ENCODE measurements at regions not wholly inside any gene's neighbourhood (a gene's known extent, or its start where the extent isn't known, plus 50 kb on each side); places are given as distances from the start of the nearest gene placed in this dataset.

DNA sequence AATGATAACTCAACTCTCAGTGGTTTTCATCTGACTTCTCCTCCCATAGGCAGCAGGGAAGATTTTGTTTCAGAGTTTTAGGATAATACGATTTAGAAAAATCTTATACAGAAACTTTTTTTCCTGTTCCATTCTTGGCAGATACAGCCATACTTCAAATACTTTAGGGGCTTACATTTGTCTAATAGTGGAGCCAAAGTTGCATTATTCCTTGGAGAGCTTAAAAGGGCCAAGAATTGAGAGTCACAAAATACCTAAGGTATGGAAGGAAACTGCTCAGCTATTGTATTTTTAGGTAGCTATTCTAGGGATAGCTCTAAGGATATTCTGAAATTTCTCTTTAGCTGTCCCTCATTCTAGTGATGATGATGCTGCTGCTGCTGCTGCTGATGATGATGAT, 132.9 kb upstream of the PTCHD1 start:
- POLR2A ChIA-PET: no interaction called here
- no peak overlapping the region for H3K4me3 ChIP-seq
- H3K4me1 ChIP-seq: no peaks in the 10 kb centered on the region
- CTCF ChIA-PET: no interaction called here
- H3K4me2 ChIP-seq: no peak overlapping the region
- DNase-seq (ENCODE audit: low read depth in 1 of 2, low spot score in 1 of 2) (no peak), FAIRE-seq (no peak), ATAC-seq (no peak)
- WGBS (ENCODE audit: missing lambda C conversion rate): 3% methylated on average over 1 of the region's 1 CpG
- TF ChIP-seq, protein P1, sequence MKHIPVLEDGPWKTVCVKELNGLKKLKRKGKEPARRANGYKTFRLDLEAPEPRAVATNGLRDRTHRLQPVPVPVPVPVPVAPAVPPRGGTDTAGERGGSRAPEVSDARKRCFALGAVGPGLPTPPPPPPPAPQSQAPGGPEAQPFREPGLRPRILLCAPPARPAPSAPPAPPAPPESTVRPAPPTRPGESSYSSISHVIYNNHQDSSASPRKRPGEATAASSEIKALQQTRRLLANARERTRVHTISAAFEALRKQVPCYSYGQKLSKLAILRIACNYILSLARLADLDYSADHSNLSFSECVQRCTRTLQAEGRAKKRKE (CRISPR knock-in tag; IDR thresholded peaks at IDR 0.05; ENCODE audit: low read depth): no peak
- H3K9me3 ChIP-seq: no peaks in the 10 kb centered on the region
- no peak overlapping the region for H3K27ac ChIP-seq

DNA sequence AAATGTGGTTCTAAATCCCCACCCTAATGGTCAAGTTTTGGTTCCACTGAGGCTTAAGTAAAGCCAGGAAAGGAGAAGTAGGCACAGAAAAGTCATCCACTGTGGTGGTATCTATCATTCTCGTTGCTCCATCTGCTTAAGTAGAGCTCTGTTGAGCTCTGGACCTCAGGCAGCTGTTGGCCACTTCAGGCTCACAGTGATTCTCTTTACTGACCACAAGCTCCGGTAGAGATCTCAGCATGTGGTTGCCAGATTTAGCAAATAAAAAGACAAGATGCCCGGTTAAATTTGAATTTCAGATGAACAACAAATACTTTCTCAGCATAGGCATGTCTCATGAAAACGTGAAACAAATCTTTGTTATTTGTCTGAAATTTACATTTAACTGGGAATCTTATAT, 132.3 kb upstream of the PTCHD1 start:
- no peak overlapping the region for H3K27ac ChIP-seq
- POLR2A ChIA-PET: no interaction called here
- ATAC-seq (no peak), FAIRE-seq (no peak), DNase-seq (ENCODE audit: low read depth in 1 of 2, low spot score in 1 of 2) (no peak)
- no peak overlapping the region for H3K4me2 ChIP-seq
- 5% methylated on average over 4 of the region's 4 CpGs for WGBS (ENCODE audit: missing lambda C conversion rate)
- no peaks in the 10 kb centered on the region for H3K4me1 ChIP-seq
- no peak for TF ChIP-seq NR3C1 (IDR thresholded peaks at IDR 0.05)
- TF ChIP-seq ZC3H11A (IDR thresholded peaks at IDR 0.05): no peak
- no peak for TF ChIP-seq BHLHE40 (IDR thresholded peaks at IDR 0.05; ENCODE audit: low read depth, low read length)
- TF ChIP-seq, protein P2, sequence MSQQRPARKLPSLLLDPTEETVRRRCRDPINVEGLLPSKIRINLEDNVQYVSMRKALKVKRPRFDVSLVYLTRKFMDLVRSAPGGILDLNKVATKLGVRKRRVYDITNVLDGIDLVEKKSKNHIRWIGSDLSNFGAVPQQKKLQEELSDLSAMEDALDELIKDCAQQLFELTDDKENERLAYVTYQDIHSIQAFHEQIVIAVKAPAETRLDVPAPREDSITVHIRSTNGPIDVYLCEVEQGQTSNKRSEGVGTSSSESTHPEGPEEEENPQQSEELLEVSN (IDR thresholded peaks at IDR 0.05; ENCODE audit: borderline replicate concordance, low read depth): no peak
- TF ChIP-seq NFE2L2 (conservative IDR thresholded peaks at IDR 0.05; ENCODE audit: low read length): no peak
- no peak for TF ChIP-seq JUN (IDR thresholded peaks at IDR 0.05)
- TF ChIP-seq POLR2AphosphoS2 (conservative IDR thresholded peaks at IDR 0.05; ENCODE audit: low read length): no peak
- TF ChIP-seq CBX8 (IDR thresholded peaks at IDR 0.05): no peak
- no peak for TF ChIP-seq PHF8 (IDR thresholded peaks at IDR 0.05; ENCODE audit: borderline replicate concordance, low read depth)
- H3K9me3 ChIP-seq: no peaks in the 10 kb centered on the region
- CTCF ChIA-PET: no interaction called here
- no peak overlapping the region for H3K4me3 ChIP-seq

DNA sequence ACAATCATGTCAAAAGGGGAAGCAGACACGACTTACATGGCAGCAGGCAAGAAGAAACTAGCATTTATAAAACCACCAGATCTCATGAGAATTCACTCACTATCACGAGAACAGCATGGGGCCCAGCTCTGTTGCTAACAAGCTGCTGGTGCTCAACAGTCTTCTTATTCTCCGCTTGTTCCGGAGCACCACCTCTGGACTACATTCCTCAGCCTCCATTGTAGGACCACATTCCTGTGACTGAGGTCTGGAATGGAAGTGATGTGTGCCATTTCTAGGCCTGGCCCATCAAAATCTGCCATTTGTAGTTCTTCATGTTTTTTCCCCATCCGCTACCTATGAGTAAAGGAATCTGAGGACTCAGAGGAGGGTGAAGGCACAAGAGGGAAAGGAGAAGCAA, 111.5 kb upstream of the PTCHD1 start:
- FAIRE-seq (no peak), DNase-seq (ENCODE audit: low read depth in 1 of 2, low spot score in 1 of 2) (no peak), ATAC-seq (no peak)
- H3K27ac ChIP-seq: no peak overlapping the region
- H3K4me2 ChIP-seq: no peak overlapping the region
- no peaks in the 10 kb centered on the region for H3K4me1 ChIP-seq
- H3K9me3 ChIP-seq: no peaks in the 10 kb centered on the region
- no peak overlapping the region for H3K4me3 ChIP-seq
- ChIA-PET CTCF (no interaction called here), POLR2A (no interaction called here)
- WGBS (ENCODE audit: missing lambda C conversion rate): 43% methylated on average over 5 of the region's 5 CpGs
- TF ChIP-seq FOSB (CRISPR knock-in tag; IDR thresholded peaks at IDR 0.05) (no peak), ZFP36 (IDR thresholded peaks at IDR 0.05; ENCODE audit: borderline replicate concordance, partially characterized antibody) (no peak), SMC3 (IDR thresholded peaks at IDR 0.05) (no peak), CEBPB (IDR thresholded peaks at IDR 0.05) (no peak), KDM1A (IDR thresholded peaks at IDR 0.05; ENCODE audit: low read depth) (no peak), NR3C1 (IDR thresholded peaks at IDR 0.05) (no peak), EHF (CRISPR knock-in tag; IDR thresholded peaks at IDR 0.05) (no peak), RNF2 (IDR thresholded peaks at IDR 0.05; ENCODE audit: borderline replicate concordance, low read depth) (no peak)
- TF ChIP-seq, protein P3, sequence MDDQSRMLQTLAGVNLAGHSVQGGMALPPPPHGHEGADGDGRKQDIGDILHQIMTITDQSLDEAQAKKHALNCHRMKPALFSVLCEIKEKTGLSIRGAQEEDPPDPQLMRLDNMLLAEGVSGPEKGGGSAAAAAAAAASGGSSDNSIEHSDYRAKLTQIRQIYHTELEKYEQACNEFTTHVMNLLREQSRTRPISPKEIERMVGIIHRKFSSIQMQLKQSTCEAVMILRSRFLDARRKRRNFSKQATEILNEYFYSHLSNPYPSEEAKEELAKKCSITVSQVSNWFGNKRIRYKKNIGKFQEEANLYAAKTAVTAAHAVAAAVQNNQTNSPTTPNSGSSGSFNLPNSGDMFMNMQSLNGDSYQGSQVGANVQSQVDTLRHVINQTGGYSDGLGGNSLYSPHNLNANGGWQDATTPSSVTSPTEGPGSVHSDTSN (IDR thresholded peaks at IDR 0.05): no peak
- TF ChIP-seq, protein P4, sequence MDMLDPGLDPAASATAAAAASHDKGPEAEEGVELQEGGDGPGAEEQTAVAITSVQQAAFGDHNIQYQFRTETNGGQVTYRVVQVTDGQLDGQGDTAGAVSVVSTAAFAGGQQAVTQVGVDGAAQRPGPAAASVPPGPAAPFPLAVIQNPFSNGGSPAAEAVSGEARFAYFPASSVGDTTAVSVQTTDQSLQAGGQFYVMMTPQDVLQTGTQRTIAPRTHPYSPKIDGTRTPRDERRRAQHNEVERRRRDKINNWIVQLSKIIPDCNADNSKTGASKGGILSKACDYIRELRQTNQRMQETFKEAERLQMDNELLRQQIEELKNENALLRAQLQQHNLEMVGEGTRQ (IDR thresholded peaks at IDR 0.05): no peak
- TF ChIP-seq, protein P5, sequence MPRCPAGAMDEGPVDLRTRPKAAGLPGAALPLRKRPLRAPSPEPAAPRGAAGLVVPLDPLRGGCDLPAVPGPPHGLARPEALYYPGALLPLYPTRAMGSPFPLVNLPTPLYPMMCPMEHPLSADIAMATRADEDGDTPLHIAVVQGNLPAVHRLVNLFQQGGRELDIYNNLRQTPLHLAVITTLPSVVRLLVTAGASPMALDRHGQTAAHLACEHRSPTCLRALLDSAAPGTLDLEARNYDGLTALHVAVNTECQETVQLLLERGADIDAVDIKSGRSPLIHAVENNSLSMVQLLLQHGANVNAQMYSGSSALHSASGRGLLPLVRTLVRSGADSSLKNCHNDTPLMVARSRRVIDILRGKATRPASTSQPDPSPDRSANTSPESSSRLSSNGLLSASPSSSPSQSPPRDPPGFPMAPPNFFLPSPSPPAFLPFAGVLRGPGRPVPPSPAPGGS (IDR thresholded peaks at IDR 0.05): no peak
